Activated effector memory CD4-positive, alpha-beta T cell treated with anti-CD3 and anti-CD28 coated beads, Interleukin-2, amount 50 U/mL, for 16 hours (primary cell): ENCODE measurements at regions not wholly inside any gene's neighbourhood (a gene's known extent, or its start where the extent isn't known, plus 50 kb on each side); places are given as distances from the start of the nearest gene placed in this dataset.

ENCODE experiments used
- DNase-seq: peaks from one replicate; pipeline ENCODE4 v3.0.0-alpha.2; 2020

- no peak for DNase-seq
These were observed 385.8 kb upstream of the ZNF507 start for GRCh38 chr19:31959527-31960018.

GRCh38 chr19:31960474-31960873 is 384.9 kb upstream of the ZNF507 start:
- no peak for DNase-seq

- no peak for DNase-seq
These were observed 384.2 kb upstream of the ZNF507 start for GRCh38 chr19:31961191-31961590.

- DNase-seq, result no peak
These were observed 383.7 kb upstream of the ZNF507 start for GRCh38 chr19:31961667-31962066.

GRCh38 chr19:31962561-31962996 is 382.8 kb upstream of the ZNF507 start:
- DNase-seq, result no peak

- DNase-seq, result no peak
These were observed 381.7 kb upstream of the ZNF507 start for GRCh38 chr19:31963746-31964145.

- DNase-seq, result no peak
These were observed 376.4 kb upstream of the ZNF507 start for GRCh38 chr19:31969016-31969415.

- no peak for DNase-seq
These were observed 375.4 kb upstream of the ZNF507 start for GRCh38 chr19:31970027-31970461.

- DNase-seq, result no peak
These were observed 371.1 kb upstream of the ZNF507 start for GRCh38 chr19:31974290-31974689.

- DNase-seq, result no peak
These were observed 370.5 kb upstream of the ZNF507 start for GRCh38 chr19:31974941-31975340.

- DNase-seq, result no peak
These were observed 369.9 kb upstream of the ZNF507 start for GRCh38 chr19:31975461-31975860.

- DNase-seq, result no peak
These were observed 368.5 kb upstream of the ZNF507 start for GRCh38 chr19:31976775-31977536.

GRCh38 chr19:31979362-31979761 is 366.0 kb upstream of the ZNF507 start:
- no peak for DNase-seq

- DNase-seq, result no peak
These were observed 365.3 kb upstream of the ZNF507 start for GRCh38 chr19:31979949-31980670.

GRCh38 chr19:31980796-31981195 is 364.6 kb upstream of the ZNF507 start:
- no peak for DNase-seq

GRCh38 chr19:31981545-31981944 is 363.9 kb upstream of the ZNF507 start:
- no peak for DNase-seq

- no peak for DNase-seq
These were observed 361.8 kb upstream of the ZNF507 start for GRCh38 chr19:31983647-31984046.

- no peak for DNase-seq
These were observed 360.3 kb upstream of the ZNF507 start for GRCh38 chr19:31985001-31985605.

GRCh38 chr19:31986951-31987350 is 358.5 kb upstream of the ZNF507 start:
- DNase-seq, result no peak

GRCh38 chr19:31988256-31988655 is 357.2 kb upstream of the ZNF507 start:
- no peak for DNase-seq

- DNase-seq, result no peak
These were observed 353.3 kb upstream of the ZNF507 start for GRCh38 chr19:31991984-31992655.

- DNase-seq, result no peak
These were observed 352.7 kb upstream of the ZNF507 start for GRCh38 chr19:31992750-31993149.

GRCh38 chr19:31995546-31995945 is 349.9 kb upstream of the ZNF507 start:
- no peak for DNase-seq
